ENCODE measurements at regions not wholly inside any gene's neighbourhood (a gene's known extent, or its start where the extent isn't known, plus 50 kb on each side); places are given as distances from the start of the nearest gene placed in this dataset.

DNA sequence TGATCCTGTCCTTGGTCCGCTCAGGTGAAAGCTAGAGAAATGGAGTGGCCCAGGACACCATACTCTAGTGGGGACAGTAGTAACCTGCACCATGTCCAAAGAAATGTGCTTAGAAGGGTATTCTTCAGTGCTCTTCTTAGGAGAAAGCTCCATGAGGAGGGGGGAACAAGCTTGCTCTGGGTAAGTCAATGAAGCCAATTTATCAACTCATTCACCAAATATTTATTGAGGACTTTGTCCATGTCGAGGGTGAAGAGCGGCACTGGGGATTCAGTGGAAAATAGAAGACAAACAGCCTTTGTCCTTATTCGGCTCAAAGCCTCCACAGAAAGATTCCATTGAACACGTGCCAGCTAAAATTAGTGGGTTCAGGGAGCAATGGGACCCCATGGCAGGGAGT lies 677.8 kb downstream of the BCL11B start:
- TF ChIP-seq, protein P1, sequence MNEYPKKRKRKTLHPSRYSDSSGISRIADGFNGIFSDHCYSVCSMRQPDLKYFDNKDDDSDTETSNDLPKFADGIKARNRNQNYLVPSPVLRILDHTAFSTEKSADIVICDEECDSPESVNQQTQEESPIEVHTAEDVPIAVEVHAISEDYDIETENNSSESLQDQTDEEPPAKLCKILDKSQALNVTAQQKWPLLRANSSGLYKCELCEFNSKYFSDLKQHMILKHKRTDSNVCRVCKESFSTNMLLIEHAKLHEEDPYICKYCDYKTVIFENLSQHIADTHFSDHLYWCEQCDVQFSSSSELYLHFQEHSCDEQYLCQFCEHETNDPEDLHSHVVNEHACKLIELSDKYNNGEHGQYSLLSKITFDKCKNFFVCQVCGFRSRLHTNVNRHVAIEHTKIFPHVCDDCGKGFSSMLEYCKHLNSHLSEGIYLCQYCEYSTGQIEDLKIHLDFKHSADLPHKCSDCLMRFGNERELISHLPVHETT (tag by site-specific recombination; IDR thresholded peaks at IDR 0.05), result no peak
- no peak for TF ChIP-seq ZNF677 (tag by site-specific recombination; IDR thresholded peaks at IDR 0.05)
- TF ChIP-seq KLF7 (tag by site-specific recombination; IDR thresholded peaks at IDR 0.05; ENCODE audit: borderline replicate concordance), result no peak
- no peak for TF ChIP-seq CTCF (tag by site-specific recombination; IDR thresholded peaks at IDR 0.05)
- no peak for TF ChIP-seq ZNF280D (tag by site-specific recombination; IDR thresholded peaks at IDR 0.05)
- TF ChIP-seq ZNF501 (tag by site-specific recombination; IDR thresholded peaks at IDR 0.05), result no peak
- TF ChIP-seq YY1 (tag by site-specific recombination; IDR thresholded peaks at IDR 0.05), result no peak
- TF ChIP-seq, protein P2, sequence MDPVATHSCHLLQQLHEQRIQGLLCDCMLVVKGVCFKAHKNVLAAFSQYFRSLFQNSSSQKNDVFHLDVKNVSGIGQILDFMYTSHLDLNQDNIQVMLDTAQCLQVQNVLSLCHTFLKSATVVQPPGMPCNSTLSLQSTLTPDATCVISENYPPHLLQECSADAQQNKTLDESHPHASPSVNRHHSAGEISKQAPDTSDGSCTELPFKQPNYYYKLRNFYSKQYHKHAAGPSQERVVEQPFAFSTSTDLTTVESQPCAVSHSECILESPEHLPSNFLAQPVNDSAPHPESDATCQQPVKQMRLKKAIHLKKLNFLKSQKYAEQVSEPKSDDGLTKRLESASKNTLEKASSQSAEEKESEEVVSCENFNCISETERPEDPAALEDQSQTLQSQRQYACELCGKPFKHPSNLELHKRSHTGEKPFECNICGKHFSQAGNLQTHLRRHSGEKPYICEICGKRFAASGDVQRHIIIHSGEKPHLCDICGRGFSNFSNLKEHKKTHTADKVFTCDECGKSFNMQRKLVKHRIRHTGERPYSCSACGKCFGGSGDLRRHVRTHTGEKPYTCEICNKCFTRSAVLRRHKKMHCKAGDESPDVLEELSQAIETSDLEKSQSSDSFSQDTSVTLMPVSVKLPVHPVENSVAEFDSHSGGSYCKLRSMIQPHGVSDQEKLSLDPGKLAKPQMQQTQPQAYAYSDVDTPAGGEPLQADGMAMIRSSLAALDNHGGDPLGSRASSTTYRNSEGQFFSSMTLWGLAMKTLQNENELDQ (tag by site-specific recombination; IDR thresholded peaks at IDR 0.05; ENCODE audit: low read depth), result no peak
- no peak for TF ChIP-seq ZNF514 (tag by site-specific recombination; IDR thresholded peaks at IDR 0.05)
- TF ChIP-seq ZNF560 (tag by site-specific recombination; IDR thresholded peaks at IDR 0.05; ENCODE audit: borderline replicate concordance), result no peak
- no peak for TF ChIP-seq SALL2 (tag by site-specific recombination; IDR thresholded peaks at IDR 0.05; ENCODE audit: borderline replicate concordance)
- TF ChIP-seq KLF10 (tag by site-specific recombination; IDR thresholded peaks at IDR 0.05), result no peak
- TF ChIP-seq ZNF133 (tag by site-specific recombination; IDR thresholded peaks at IDR 0.05), result no peak
- TF ChIP-seq ZNF175 (tag by site-specific recombination; IDR thresholded peaks at IDR 0.05), result no peak
